ENCODE measurements at regions not wholly inside any gene's neighbourhood (a gene's known extent, or its start where the extent isn't known, plus 50 kb on each side); places are given as distances from the start of the nearest gene placed in this dataset.

GRCh38 chr2:40611196-40611595 lies 159.3 kb upstream of the SLC8A1 start:
- Histone ChIP-seq H3K4me3 (ENCODE audit: low read depth in 1 of 3, low read length in 3 of 3) (no peak overlapping the region), H3K4me1 (ENCODE audit: control insufficient read depth in 4 of 4, insufficient read depth in 4 of 4, low read length in 3 of 4) (no peaks in the 10 kb centered on the region), H3K36me3 (ENCODE audit: control insufficient read depth in 4 of 4, insufficient read depth in 3 of 4, low read depth in 1 of 4, low read length in 3 of 4) (no peaks in the 10 kb centered on the region), H3K27ac (ENCODE audit: low read depth in 1 of 2, low read length in 2 of 2) (no peak overlapping the region), H3K27me3 (ENCODE audit: control insufficient read depth in 4 of 4, insufficient read depth in 4 of 4, low read length in 3 of 4) (no peaks in the 10 kb centered on the region), H3K9ac (ENCODE audit: low read depth in 1 of 2, low read length in 2 of 2) (no peak overlapping the region), H3K9me3 (ENCODE audit: control insufficient read depth in 4 of 4, low read length in 3 of 4) (peaks cover 0 to 3% (median 0%) of the 10 kb centered on the region in 4 donors)
- TF ChIP-seq EGR1 (IDR thresholded peaks at IDR 0.05; ENCODE audit: low read depth in 2 of 2) (no peak), GABPA (IDR thresholded peaks at IDR 0.05 in 1 of 2, conservative IDR thresholded peaks at IDR 0.05 in 1 of 2) (no peak), JUND (IDR thresholded peaks at IDR 0.05) (no peak), FOXA2 (IDR thresholded peaks at IDR 0.05) (no peak), ATF3 (IDR thresholded peaks at IDR 0.05) (no peak), YY1 (IDR thresholded peaks at IDR 0.05) (no peak), NR2F2 (IDR thresholded peaks at IDR 0.05) (no peak), RXRA (IDR thresholded peaks at IDR 0.05) (no peak), HNF4A (conservative IDR thresholded peaks at IDR 0.05) (no peak), ZBTB33 (IDR thresholded peaks at IDR 0.05) (no peak), TAF1 (conservative IDR thresholded peaks at IDR 0.05) (no peak), SP1 (IDR thresholded peaks at IDR 0.05) (no peak), RAD21 (IDR thresholded peaks at IDR 0.05) (no peak), REST (IDR thresholded peaks at IDR 0.05) (no peak), MAX (IDR thresholded peaks at IDR 0.05) (no peak), CTCF (IDR thresholded peaks at IDR 0.05; ENCODE audit: low read depth, low read length, missing input control) (no peak), HNF4G (IDR thresholded peaks at IDR 0.05) (no peak), FOXA1 (IDR thresholded peaks at IDR 0.05) (no peak)
- 70% methylated on average over 4 of the region's 4 CpGs for WGBS
- DNase-seq (ENCODE audit: low spot score) = no peak
